B cell (primary cell): ENCODE measurements at regions not wholly inside any gene's neighbourhood (a gene's known extent, or its start where the extent isn't known, plus 50 kb on each side); places are given as distances from the start of the nearest gene placed in this dataset.

Experiments
- ATAC-seq: fragments of 200-7000 bp; cut with Tn5 transposase; one replicate; pipeline ENCODE4 v1.10.0; 2021; ENCODE audit warnings: low read depth, mild to moderate bottlenecking, moderate number of reproducible peaks, moderate library complexity
- CTCF ChIA-PET: fragments of 350-600 bp; sonication (Branson Sonifier 250); formaldehyde crosslinking; loops from one replicate; lab custom pipeline; 2021; ENCODE audit warnings: antibody characterized with exemption, inconsistent platforms; lab: Charles Lee
- POLR2A ChIA-PET: fragments of 350-600 bp; sonication (Branson Sonifier 250); formaldehyde crosslinking; loops from one replicate; lab custom pipeline; 2021; ENCODE audit warnings: antibody characterized with exemption; lab: Charles Lee
- DNase-seq: peaks from one replicate; pipeline ENCODE4 v3.0.0; 2013
- H2AFZ ChIP-seq: 2 replicates; pipeline ENCODE4 v1.6.1; 2012; ENCODE audit warnings: mild to moderate bottlenecking, low read depth, low read length; ENCODE audit not compliant: insufficient read depth, poor library complexity, severe bottlenecking
- H3K27ac ChIP-seq, 2 donors: 1 replicate in 1 of 2; 2 replicates in 1 of 2; pipeline ENCODE4 v1.5.1; 2012 to 2013; ENCODE audit warnings: low read length in 2 of 2, mild to moderate bottlenecking in 2 of 2, moderate library complexity in 1 of 2
- H3K27me3 ChIP-seq, 4 experiments: fragments of 200-600 bp in 1 of 4; sonication (generic) in 1 of 4; replicated peaks in 1 of 4; 1 replicate in 2 of 4; 2 replicates in 2 of 4; pipeline versions ENCODE4 v1.6.1 to v1.7.0; 2013 to 2016; ENCODE audit warnings: low read length in 3 of 4, mild to moderate bottlenecking in 2 of 4, mixed read lengths in 1 of 4, moderate library complexity in 1 of 4; ENCODE audit not compliant: insufficient read depth in 4 of 4, control insufficient read depth in 3 of 4; ENCODE audit errors: control extremely low read depth in 1 of 4
- H3K36me3 ChIP-seq, 2 experiments: replicated peaks in 1 of 2; 1 replicate in 1 of 2; 2 replicates in 1 of 2; pipeline versions ENCODE4 v1.6.1 to v1.7.1; 2013; ENCODE audit warnings: low read length in 1 of 2; ENCODE audit not compliant: insufficient read depth in 2 of 2, control insufficient read depth in 1 of 2; ENCODE audit errors: control extremely low read depth in 1 of 2, extremely low read depth in 1 of 2
- H3K4me1 ChIP-seq, 2 donors: fragments of 200-600 bp in 1 of 2; sonication (generic) in 1 of 2; 1 replicate in 1 of 2; 2 replicates in 1 of 2; pipeline versions ENCODE4 v1.5.1 to v1.6.1; 2013 to 2017; ENCODE audit warnings: low read length in 2 of 2; ENCODE audit not compliant: control insufficient read depth in 2 of 2, insufficient read depth in 2 of 2
- H3K4me2 ChIP-seq: replicated peaks from 2 replicates; pipeline ENCODE3; 2012; ENCODE audit warnings: mild to moderate bottlenecking, low read depth, low read length; ENCODE audit not compliant: poor library complexity, severe bottlenecking
- H3K4me3 ChIP-seq, 5 experiments: fragments of 200-600 bp in 1 of 5; sonication (generic) in 1 of 5; 1 replicate in 3 of 5; 2 replicates in 2 of 5; pipeline versions ENCODE4 v1.5.1 to v1.7.0; 2011 to 2016; ENCODE audit warnings: low read length in 4 of 5, mild to moderate bottlenecking in 4 of 5, low read depth in 2 of 5, control low read depth in 1 of 5, moderate library complexity in 1 of 5; ENCODE audit not compliant: insufficient read depth in 1 of 5; ENCODE audit errors: control extremely low read depth in 1 of 5, extremely low read depth in 1 of 5
- H3K79me2 ChIP-seq: fragments of 200-600 bp; sonication (generic); one replicate; pipeline ENCODE4 v1.6.0; 2016; ENCODE audit warnings: low read length; ENCODE audit not compliant: control insufficient read depth, insufficient read depth
- H3K9ac ChIP-seq: fragments of 200-600 bp; sonication (generic); 2 replicates; pipeline ENCODE4 v1.6.1; 2017; ENCODE audit warnings: mild to moderate bottlenecking, low read length, moderate library complexity
- H3K9me3 ChIP-seq, 3 donors: one replicate each; pipeline versions ENCODE4 v1.6.1 to v1.7.1; 2013; ENCODE audit warnings: low read length in 2 of 3; ENCODE audit not compliant: control insufficient read depth in 2 of 3, insufficient read depth in 1 of 3; ENCODE audit errors: control extremely low read depth in 1 of 3
- H4K20me1 ChIP-seq: 2 replicates; pipeline ENCODE4 v1.6.0; 2012; ENCODE audit warnings: mild to moderate bottlenecking, low read length; ENCODE audit not compliant: insufficient read depth, control insufficient read depth, poor library complexity, severe bottlenecking
- H3K27ac Mint-ChIP-seq: one replicate; pipeline ENCODE4 v1.8.0; 2021; ENCODE audit warnings: mixed read lengths
- H3K27me3 Mint-ChIP-seq: one replicate; pipeline ENCODE4 v1.8.0; 2021; ENCODE audit warnings: mixed read lengths
- H3K4me1 Mint-ChIP-seq: one replicate; pipeline ENCODE4 v1.8.0; 2021; ENCODE audit warnings: mixed read lengths
- H3K4me3 Mint-ChIP-seq: one replicate; pipeline ENCODE4 v1.8.0; 2021; ENCODE audit warnings: mixed read lengths
- H3K9me3 Mint-ChIP-seq: one replicate; pipeline ENCODE4 v1.8.0; 2022; ENCODE audit warnings: mixed read lengths; ENCODE audit not compliant: insufficient read depth
- EZH2 ChIP-seq: IDR thresholded peaks from 2 replicates; pipeline ENCODE4 v1.6.1; 2012; ENCODE audit warnings: borderline replicate concordance, low read depth, mild to moderate bottlenecking, moderate library complexity, low read length; ENCODE audit not compliant: insufficient read depth, poor library complexity, severe bottlenecking
- WGBS: methylation state at CpG from one replicate; pipeline ENCODE4 v1.1.5; 2013; ENCODE audit warnings: missing lambda C conversion rate; ENCODE audit not compliant: insufficient coverage; 5-methylcytosine and 5-hydroxymethylcytosine counted together
- intact Hi-C: fragments of 100-400 bp; cut with micrococcal nuclease; formaldehyde crosslinking; loops from one replicate; pipeline ENCODE4 v1.10.0; 2022
- TF ChIP-seq, protein P1 (sequence below): fragments of 200-600 bp; IDR thresholded peaks from one replicate; pipeline ENCODE4 v1.8.0; 2022; ENCODE audit warnings: antibody characterized with exemption, mild to moderate bottlenecking

GRCh38 chr13:62142048-62142447 is 726.4 kb upstream of the PCDH20 start:
- DNase-seq, result no peak
- CTCF ChIA-PET, result no interaction called here
- POLR2A ChIA-PET, result no interaction called here
- TF ChIP-seq EZH2, result no peak
- TF ChIP-seq, protein P1, sequence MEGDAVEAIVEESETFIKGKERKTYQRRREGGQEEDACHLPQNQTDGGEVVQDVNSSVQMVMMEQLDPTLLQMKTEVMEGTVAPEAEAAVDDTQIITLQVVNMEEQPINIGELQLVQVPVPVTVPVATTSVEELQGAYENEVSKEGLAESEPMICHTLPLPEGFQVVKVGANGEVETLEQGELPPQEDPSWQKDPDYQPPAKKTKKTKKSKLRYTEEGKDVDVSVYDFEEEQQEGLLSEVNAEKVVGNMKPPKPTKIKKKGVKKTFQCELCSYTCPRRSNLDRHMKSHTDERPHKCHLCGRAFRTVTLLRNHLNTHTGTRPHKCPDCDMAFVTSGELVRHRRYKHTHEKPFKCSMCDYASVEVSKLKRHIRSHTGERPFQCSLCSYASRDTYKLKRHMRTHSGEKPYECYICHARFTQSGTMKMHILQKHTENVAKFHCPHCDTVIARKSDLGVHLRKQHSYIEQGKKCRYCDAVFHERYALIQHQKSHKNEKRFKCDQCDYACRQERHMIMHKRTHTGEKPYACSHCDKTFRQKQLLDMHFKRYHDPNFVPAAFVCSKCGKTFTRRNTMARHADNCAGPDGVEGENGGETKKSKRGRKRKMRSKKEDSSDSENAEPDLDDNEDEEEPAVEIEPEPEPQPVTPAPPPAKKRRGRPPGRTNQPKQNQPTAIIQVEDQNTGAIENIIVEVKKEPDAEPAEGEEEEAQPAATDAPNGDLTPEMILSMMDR, result no peak
- Mint-ChIP-seq H3K9me3 (peaks cover 4% of the 10 kb centered on the region), H3K27me3 (no peaks in the 10 kb centered on the region), H3K4me1 (no peaks in the 10 kb centered on the region), H3K4me3 (no peak overlapping the region), H3K27ac (no peak overlapping the region)
- Histone ChIP-seq H3K79me2 (no peaks in the 10 kb centered on the region), H4K20me1 (no peaks in the 10 kb centered on the region), H3K27ac (no peak overlapping the region), H3K9ac (no peak overlapping the region), H2AFZ (no peak overlapping the region), H3K4me2 (no peak overlapping the region), H3K36me3 (no peaks in the 10 kb centered on the region), H3K27me3 (no peaks in the 10 kb centered on the region), H3K4me3 (no peak overlapping the region), H3K4me1 (no peaks in the 10 kb centered on the region), H3K9me3 (peaks cover 4 to 9% (median 7%) of the 10 kb centered on the region in 3 donors)
- WGBS, result 100% methylated on average over 1 of the region's 3 CpGs
- ATAC-seq, result no peak
- intact Hi-C loops, result no loop called here

- Histone ChIP-seq H3K79me2 (no peaks in the 10 kb centered on the region), H3K27me3 (no peaks in the 10 kb centered on the region), H4K20me1 (no peaks in the 10 kb centered on the region), H3K4me1 (no peaks in the 10 kb centered on the region), H3K4me3 (no peak overlapping the region), H3K36me3 (no peaks in the 10 kb centered on the region), H3K9me3 (peaks cover 4 to 9% (median 7%) of the 10 kb centered on the region in 3 donors), H3K4me2 (no peak overlapping the region), H3K27ac (no peak overlapping the region), H2AFZ (no peak overlapping the region), H3K9ac (no peak overlapping the region)
- no peaks in the 10 kb centered on the region for H3K4me1 Mint-ChIP-seq
- no peak overlapping the region for H3K27ac Mint-ChIP-seq
- ATAC-seq (no peak), DNase-seq (no peak)
- no peak overlapping the region for H3K4me3 Mint-ChIP-seq
- intact Hi-C loops, result no loop called here
- TF ChIP-seq EZH2, result no peak
- TF ChIP-seq, protein P1, result no peak
- H3K9me3 Mint-ChIP-seq, result peaks cover 4% of the 10 kb centered on the region
- H3K27me3 Mint-ChIP-seq, result no peaks in the 10 kb centered on the region
- POLR2A ChIA-PET, result no interaction called here
- CTCF ChIA-PET, result no interaction called here
Measured at GRCh38 chr13:62139597-62139996, 723.9 kb upstream of the PCDH20 start.
